ENCODE measurements at regions not wholly inside any gene's neighbourhood (a gene's known extent, or its start where the extent isn't known, plus 50 kb on each side); places are given as distances from the start of the nearest gene placed in this dataset.

- no peak for TF ChIP-seq SIN3A (IDR thresholded peaks at IDR 0.05; ENCODE audit: borderline replicate concordance, insufficient read depth, low read length)
- no peak for TF ChIP-seq FOXP2 (optimal IDR thresholded peaks at IDR 0.05; ENCODE audit: borderline replicate concordance, extremely low read depth, extremely low read length, insufficient read depth)
- no peak for TF ChIP-seq REST (IDR thresholded peaks at IDR 0.05; ENCODE audit: insufficient read depth in 1 of 2, low read depth in 2 of 2, low read length in 2 of 2)
- no peak for TF ChIP-seq POLR2AphosphoS5 (IDR thresholded peaks at IDR 0.05; ENCODE audit: low read depth, low read length)
- no peak for TF ChIP-seq TAF1 (IDR thresholded peaks at IDR 0.05; ENCODE audit: borderline replicate concordance, insufficient read depth, low read length)
These were observed 206.5 kb downstream of the SOX11 start for GRCh38 chr2:5898667-5899066.

GRCh38 chr2:5905661-5906060 lies 213.5 kb downstream of the SOX11 start:
- TF ChIP-seq POLR2AphosphoS5 (IDR thresholded peaks at IDR 0.05; ENCODE audit: low read depth, low read length) (no peak), REST (IDR thresholded peaks at IDR 0.05; ENCODE audit: insufficient read depth in 1 of 2, low read depth in 2 of 2, low read length in 2 of 2) (no peak), SIN3A (IDR thresholded peaks at IDR 0.05; ENCODE audit: borderline replicate concordance, insufficient read depth, low read length) (no peak), TAF1 (IDR thresholded peaks at IDR 0.05; ENCODE audit: borderline replicate concordance, insufficient read depth, low read length) (no peak), FOXP2 (optimal IDR thresholded peaks at IDR 0.05; ENCODE audit: borderline replicate concordance, extremely low read depth, extremely low read length, insufficient read depth) (no peak)

GRCh38 chr2:5908071-5908470 lies 215.9 kb downstream of the SOX11 start:
- TF ChIP-seq REST (IDR thresholded peaks at IDR 0.05; ENCODE audit: insufficient read depth in 1 of 2, low read depth in 2 of 2, low read length in 2 of 2) (no peak), POLR2AphosphoS5 (IDR thresholded peaks at IDR 0.05; ENCODE audit: low read depth, low read length) (no peak), FOXP2 (optimal IDR thresholded peaks at IDR 0.05; ENCODE audit: borderline replicate concordance, extremely low read depth, extremely low read length, insufficient read depth) (no peak), TAF1 (IDR thresholded peaks at IDR 0.05; ENCODE audit: borderline replicate concordance, insufficient read depth, low read length) (no peak), SIN3A (IDR thresholded peaks at IDR 0.05; ENCODE audit: borderline replicate concordance, insufficient read depth, low read length) (no peak)

GRCh38 chr2:5911718-5912117 lies 219.5 kb downstream of the SOX11 start:
- no peak for TF ChIP-seq REST (IDR thresholded peaks at IDR 0.05; ENCODE audit: insufficient read depth in 1 of 2, low read depth in 2 of 2, low read length in 2 of 2)
- TF ChIP-seq POLR2AphosphoS5 (IDR thresholded peaks at IDR 0.05; ENCODE audit: low read depth, low read length) = no peak
- TF ChIP-seq TAF1 (IDR thresholded peaks at IDR 0.05; ENCODE audit: borderline replicate concordance, insufficient read depth, low read length) = no peak
- no peak for TF ChIP-seq FOXP2 (optimal IDR thresholded peaks at IDR 0.05; ENCODE audit: borderline replicate concordance, extremely low read depth, extremely low read length, insufficient read depth)
- no peak for TF ChIP-seq SIN3A (IDR thresholded peaks at IDR 0.05; ENCODE audit: borderline replicate concordance, insufficient read depth, low read length)

All from PFSK-1 (cell line).